Neural cell (in vitro differentiated cells): ENCODE measurements at regions not wholly inside any gene's neighbourhood (a gene's known extent, or its start where the extent isn't known, plus 50 kb on each side); places are given as distances from the start of the nearest gene placed in this dataset.

ENCODE experiments used
- CTCF ChIP-seq: fragments of 450-650 bp; IDR thresholded peaks from 2 replicates; pipeline ENCODE4 v1.5.1; 2014; ENCODE audit warnings: antibody characterized with exemption, mild to moderate bottlenecking, moderate library complexity; ENCODE audit not compliant: poor library complexity, severe bottlenecking
- EP300 ChIP-seq: fragments of 450-650 bp; conservative IDR thresholded peaks from 2 replicates; pipeline ENCODE4 v1.6.1; 2014; ENCODE audit warnings: antibody characterized with exemption, mild to moderate bottlenecking, moderate library complexity; ENCODE audit not compliant: poor library complexity, severe bottlenecking
- EZH2 ChIP-seq: fragments of 200-600, 300-800 bp; shearing (Covaris generic), sonication (generic); IDR thresholded peaks from 2 replicates; pipeline ENCODE4 v1.6.1; 2014; ENCODE audit warnings: antibody characterized with exemption, low read length, borderline replicate concordance, mild to moderate bottlenecking; ENCODE audit not compliant: insufficient read depth, poor library complexity, severe bottlenecking
- MXI1 ChIP-seq: fragments of 450-650 bp; conservative IDR thresholded peaks from 2 replicates; pipeline ENCODE4 v1.6.1; 2014; ENCODE audit warnings: antibody characterized with exemption, mild to moderate bottlenecking; ENCODE audit not compliant: poor library complexity, severe bottlenecking
- POLR2AphosphoS5 ChIP-seq: IDR thresholded peaks from 2 replicates; pipeline ENCODE4 v1.6.1; 2012
- REST ChIP-seq: IDR thresholded peaks from 2 replicates; pipeline ENCODE4 v1.6.1; 2012; ENCODE audit warnings: borderline replicate concordance
- SMC3 ChIP-seq: fragments of 450-650 bp; conservative IDR thresholded peaks from 2 replicates; pipeline ENCODE4 v1.6.1; 2014; ENCODE audit warnings: antibody characterized with exemption, mild to moderate bottlenecking, moderate library complexity; ENCODE audit not compliant: poor library complexity
- TAF1 ChIP-seq: IDR thresholded peaks from 2 replicates; pipeline ENCODE4 v1.6.1; 2012; ENCODE audit warnings: low read depth

- TF ChIP-seq MXI1 (no peak), SMC3 (no peak), CTCF (no peak), TAF1 (no peak), EP300 (no peak), POLR2AphosphoS5 (no peak), EZH2 (no peak), REST (no peak)
These were observed 159.7 kb upstream of the C21orf91 start for GRCh38 chr21:17978895-17979294.
